IMR-90 (cell line): ENCODE measurements at regions not wholly inside any gene's neighbourhood (a gene's known extent, or its start where the extent isn't known, plus 50 kb on each side); places are given as distances from the start of the nearest gene placed in this dataset.

Experiments
- BHLHE40 ChIP-seq: fragments of 150-350 bp; IDR thresholded peaks from 2 replicates; pipeline ENCODE4 v1.6.1; 2016; ENCODE audit warnings: mild to moderate bottlenecking, low read depth, low read length
- CTCF ChIP-seq: conservative IDR thresholded peaks from 2 replicates; pipeline ENCODE4 v1.5.1; 2012; ENCODE audit warnings: mild to moderate bottlenecking, low read depth, low read length, improper control_type of control experiment
- FOS ChIP-seq: fragments of 150-350 bp; IDR thresholded peaks from 2 replicates; pipeline ENCODE4 v1.6.1; 2016; ENCODE audit warnings: low read depth, low read length
- POLR2A ChIP-seq: IDR thresholded peaks from 2 replicates; pipeline ENCODE4 v1.6.1; 2012; ENCODE audit warnings: mild to moderate bottlenecking, low read depth, low read length
- RCOR1 ChIP-seq: IDR thresholded peaks from 2 replicates; pipeline ENCODE4 v1.6.1; 2012; ENCODE audit warnings: mild to moderate bottlenecking, low read length, improper control_type of control experiment; ENCODE audit not compliant: insufficient replicate concordance
- TF ChIP-seq, protein P1 (sequence below): fragments of 150-350 bp; IDR thresholded peaks from 2 replicates; pipeline ENCODE4 v1.6.1; 2017; ENCODE audit warnings: mild to moderate bottlenecking, antibody characterized with exemption, low read length, low read depth

- no peak for TF ChIP-seq CTCF
- no peak for TF ChIP-seq BHLHE40
- no peak for TF ChIP-seq POLR2A
- TF ChIP-seq FOS = no peak
- TF ChIP-seq, protein P1, sequence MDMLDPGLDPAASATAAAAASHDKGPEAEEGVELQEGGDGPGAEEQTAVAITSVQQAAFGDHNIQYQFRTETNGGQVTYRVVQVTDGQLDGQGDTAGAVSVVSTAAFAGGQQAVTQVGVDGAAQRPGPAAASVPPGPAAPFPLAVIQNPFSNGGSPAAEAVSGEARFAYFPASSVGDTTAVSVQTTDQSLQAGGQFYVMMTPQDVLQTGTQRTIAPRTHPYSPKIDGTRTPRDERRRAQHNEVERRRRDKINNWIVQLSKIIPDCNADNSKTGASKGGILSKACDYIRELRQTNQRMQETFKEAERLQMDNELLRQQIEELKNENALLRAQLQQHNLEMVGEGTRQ = no peak
- no peak for TF ChIP-seq RCOR1
Observed at GRCh38 chr7:81206667-81207360, 288.0 kb upstream of the SEMA3C start.
